IMR-90 (cell line): ENCODE measurements at regions not wholly inside any gene's neighbourhood (a gene's known extent, or its start where the extent isn't known, plus 50 kb on each side); places are given as distances from the start of the nearest gene placed in this dataset.

Experiments
- ATAC-seq: fragments of 200-7000 bp; cut with Tn5 transposase; 2 replicates; pipeline ENCODE4 v1.9.1; 2020; ENCODE audit warnings: low read depth, mild to moderate bottlenecking, moderate library complexity
- BruUV-seq: library from RNA; stranded (reverse); fragments of 400-500 nt; replicated peaks from 2 replicates; lab custom pipeline; 2021; lab: Mats Ljungman, UMichigan
- CTCF ChIA-PET: fragments of 300-600 bp; formaldehyde crosslinking; extraction: SDS; loops from one replicate; lab custom pipeline; 2021; ENCODE audit warnings: antibody characterized with exemption; lab: Yijun Ruan, JAX
- POLR2A ChIA-PET: fragments of 300-600 bp; sonication (Branson Sonifier 250); formaldehyde crosslinking; loops from one replicate; lab custom pipeline; 2022; ENCODE audit warnings: antibody characterized with exemption; ENCODE audit not compliant: unreplicated experiment; lab: Charles Lee
- DNase-seq: peaks from one replicate; pipeline ENCODE4 v3.0.0; 2013
- H2AFZ ChIP-seq: replicated peaks from 2 replicates; pipeline ENCODE3; 2013; ENCODE audit warnings: low read length, mild to moderate bottlenecking; ENCODE audit not compliant: poor library complexity
- H2AK5ac ChIP-seq: 2 replicates; pipeline ENCODE4 v1.6.1; 2013; ENCODE audit warnings: low read depth, low read length, inconsistent platforms
- H2AK9ac ChIP-seq: replicated peaks from 2 replicates; pipeline ENCODE3; 2013; ENCODE audit warnings: mild to moderate bottlenecking, low read depth, low read length, moderate library complexity; ENCODE audit not compliant: poor library complexity
- H2BK120ac ChIP-seq: 2 replicates; pipeline ENCODE4 v1.6.1; 2013; ENCODE audit warnings: low read depth, low read length, inconsistent platforms
- H2BK15ac ChIP-seq: 3 replicates; pipeline ENCODE4 v1.6.1; 2013; ENCODE audit warnings: low read depth, low read length, inconsistent platforms
- H2BK20ac ChIP-seq: 2 replicates; pipeline ENCODE4 v1.6.1; 2013; ENCODE audit warnings: low read depth, mild to moderate bottlenecking, inconsistent platforms, low read length, moderate library complexity
- H2BK5ac ChIP-seq: 2 replicates; pipeline ENCODE4 v1.6.1; 2013; ENCODE audit warnings: mild to moderate bottlenecking, low read depth, low read length, inconsistent platforms; ENCODE audit not compliant: poor library complexity, severe bottlenecking
- H3K14ac ChIP-seq: replicated peaks from 2 replicates; pipeline ENCODE4 v1.6.1; 2013; ENCODE audit warnings: low read depth, low read length, inconsistent platforms
- H3K18ac ChIP-seq: 2 replicates; pipeline ENCODE4 v1.6.1; 2013; ENCODE audit warnings: low read depth, low read length, control low read depth
- H3K23ac ChIP-seq: 2 replicates; pipeline ENCODE4 v1.6.1; 2013; ENCODE audit warnings: low read depth, low read length, inconsistent platforms
- H3K27ac ChIP-seq: 2 replicates; pipeline ENCODE4 v1.5.1; 2013; ENCODE audit warnings: mild to moderate bottlenecking, control low read depth, low read length; ENCODE audit not compliant: insufficient read depth
- H3K27me3 ChIP-seq: 2 replicates; pipeline ENCODE4 v1.6.1; 2013; ENCODE audit warnings: low read length; ENCODE audit not compliant: control insufficient read depth, insufficient read depth
- H3K36me3 ChIP-seq: 2 replicates; pipeline ENCODE4 v1.6.1; 2013; ENCODE audit warnings: low read length, mixed read lengths; ENCODE audit not compliant: control insufficient read depth, insufficient read depth
- H3K4ac ChIP-seq: 2 replicates; pipeline ENCODE4 v1.6.1; 2013; ENCODE audit warnings: low read depth, low read length, inconsistent platforms
- H3K4me1 ChIP-seq: 2 replicates; pipeline ENCODE4 v1.6.1; 2013; ENCODE audit warnings: low read length, mixed read lengths; ENCODE audit not compliant: control insufficient read depth, insufficient read depth
- H3K4me2 ChIP-seq: 2 replicates; pipeline ENCODE4 v1.6.1; 2013; ENCODE audit warnings: low read depth, mild to moderate bottlenecking, control low read depth, low read length, moderate library complexity
- H3K4me3 ChIP-seq: 2 replicates; pipeline ENCODE4 v1.5.1; 2013; ENCODE audit warnings: low read depth, mild to moderate bottlenecking, control low read depth, low read length, moderate library complexity; ENCODE audit not compliant: insufficient read depth
- H3K56ac ChIP-seq: 2 replicates; pipeline ENCODE4 v1.6.1; 2013; ENCODE audit warnings: low read length, inconsistent platforms; ENCODE audit not compliant: insufficient read depth; ENCODE audit errors: extremely low read depth
- H3K79me1 ChIP-seq, 2 experiments: 2 replicates each; pipeline ENCODE4 v1.6.1; 2013; ENCODE audit warnings: low read length in 2 of 2, inconsistent platforms in 1 of 2, low read depth in 1 of 2
- H3K9ac ChIP-seq: 2 replicates; pipeline ENCODE4 v1.6.1; 2013; ENCODE audit warnings: low read depth, low read length, control low read depth
- H3K9me1 ChIP-seq: 2 replicates; pipeline ENCODE4 v1.6.1; 2013; ENCODE audit warnings: low read length, inconsistent platforms; ENCODE audit not compliant: insufficient read depth
- H3K9me3 ChIP-seq: 2 replicates; pipeline ENCODE4 v1.6.1; 2013; ENCODE audit warnings: low read length; ENCODE audit not compliant: control insufficient read depth, insufficient read depth
- H4K20me1 ChIP-seq: 2 replicates; pipeline ENCODE4 v1.6.1; 2013; ENCODE audit warnings: low read length, inconsistent platforms; ENCODE audit not compliant: insufficient read depth
- H4K5ac ChIP-seq: 2 replicates; pipeline ENCODE4 v1.6.1; 2013; ENCODE audit warnings: mild to moderate bottlenecking, low read depth, low read length, control low read depth
- H4K8ac ChIP-seq, 2 experiments: 2 replicates each; pipeline ENCODE4 v1.6.1; 2013; ENCODE audit warnings: low read depth in 2 of 2, low read length in 2 of 2, control low read depth in 1 of 2, inconsistent platforms in 1 of 2
- H4K91ac ChIP-seq: 2 replicates; pipeline ENCODE4 v1.6.1; 2013; ENCODE audit warnings: low read depth, low read length, inconsistent platforms; ENCODE audit not compliant: insufficient read depth
- CEBPB ChIP-seq: IDR thresholded peaks from 2 replicates; pipeline ENCODE4 v1.6.1; 2012; ENCODE audit warnings: low read depth, low read length, improper control_type of control experiment
- CHD1 ChIP-seq: IDR thresholded peaks from 2 replicates; pipeline ENCODE4 v1.6.1; 2012; ENCODE audit warnings: low read depth, low read length, improper control_type of control experiment
- RCOR1 ChIP-seq: IDR thresholded peaks from 2 replicates; pipeline ENCODE4 v1.6.1; 2012; ENCODE audit warnings: mild to moderate bottlenecking, low read length, improper control_type of control experiment; ENCODE audit not compliant: insufficient replicate concordance
- WGBS, 2 experiments: methylation state at CpG; one replicate each; pipeline versions ENCODE4 v1.1.5 to v1.1.7; 2013; ENCODE audit warnings: missing lambda C conversion rate in 2 of 2; ENCODE audit not compliant: insufficient read length in 1 of 2; ENCODE audit errors: extremely low coverage in 2 of 2; 5-methylcytosine and 5-hydroxymethylcytosine counted together
- dilution Hi-C: fragments of 300-500 bp; cut with HindIII; formaldehyde crosslinking; loops from one replicate; pipeline ENCODE4 v1.14.3; 2018; ENCODE audit warnings: low sequenced_read_pairs; ENCODE audit not compliant: unreplicated experiment
- in situ Hi-C: fragments of 300-500 bp; cut with MboI; formaldehyde crosslinking; loops from 3 replicates; pipeline ENCODE4 v1.14.3; 2019; ENCODE audit warnings: low sequenced_read_pairs, inconsistent platforms, mixed read lengths
- intact Hi-C: fragments of 100-400 bp; cut with micrococcal nuclease; formaldehyde crosslinking; loops from 2 replicates; pipeline ENCODE4 v1.10.0; 2022

DNA sequence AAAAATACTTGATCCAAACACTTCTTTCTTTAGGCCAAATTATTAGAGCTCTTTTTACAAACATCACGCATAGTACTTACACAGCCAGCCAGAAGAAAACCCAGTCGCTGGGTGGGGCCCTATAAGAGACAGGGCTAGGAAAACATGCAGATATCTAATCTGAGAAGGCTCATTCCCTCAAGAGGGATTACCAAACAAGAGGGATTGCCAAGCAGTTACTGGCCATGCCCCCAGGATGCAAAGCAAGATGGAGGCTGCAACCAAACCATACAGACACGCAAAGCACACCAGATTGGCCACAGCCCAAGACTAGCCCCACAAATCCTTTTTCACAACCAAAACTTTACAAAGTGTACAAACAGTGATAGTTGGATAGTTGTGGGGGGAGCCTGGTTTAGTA is 1235.4 kb upstream of the GJE1 start:
- no TSS peak for BruUV-seq
- CTCF ChIA-PET, result no interaction called here
- H2AK9ac ChIP-seq, result no peak overlapping the region
- no peak overlapping the region for H3K27ac ChIP-seq
- ATAC-seq, result no peak
- H4K8ac ChIP-seq, result no peak overlapping the region
- H3K4ac ChIP-seq, result no peak overlapping the region
- TF ChIP-seq RCOR1 (no peak), CHD1 (no peak), CEBPB (no peak)
- no peak overlapping the region for H3K4me3 ChIP-seq
- peaks cover 7% of the 10 kb centered on the region for H3K9me3 ChIP-seq
- in situ Hi-C loops, result no loop called here
- no peaks in the 10 kb centered on the region for H4K20me1 ChIP-seq
- H3K36me3 ChIP-seq, result no peaks in the 10 kb centered on the region
- dilution Hi-C loops, result no loop called here
- POLR2A ChIA-PET, result no interaction called here
- no peak overlapping the region for H3K18ac ChIP-seq
- H4K91ac ChIP-seq, result no peak overlapping the region
- no peak overlapping the region for H2BK15ac ChIP-seq
- intact Hi-C loops, result no loop called here
- H3K9me1 ChIP-seq, result no peaks in the 10 kb centered on the region
- H2BK5ac ChIP-seq, result no peak overlapping the region
- H4K5ac ChIP-seq, result no peak overlapping the region
- H2AK5ac ChIP-seq, result no peak overlapping the region
- H3K14ac ChIP-seq, result no peak overlapping the region
- no peaks in the 10 kb centered on the region for H3K27me3 ChIP-seq
- no peak for DNase-seq
- H2AFZ ChIP-seq, result no peak overlapping the region
- H3K9ac ChIP-seq, result no peak overlapping the region
- no peak overlapping the region for H3K4me2 ChIP-seq
- no peak overlapping the region for H2BK120ac ChIP-seq
- no peaks in the 10 kb centered on the region for H3K79me1 ChIP-seq
- no peak overlapping the region for H3K23ac ChIP-seq
- H3K4me1 ChIP-seq, result no peaks in the 10 kb centered on the region
- H2BK20ac ChIP-seq, result no peak overlapping the region
- no peak overlapping the region for H3K56ac ChIP-seq
- no CpG with 5 or more reads among the region's 3 CpGs for WGBS, 2 experiments
